Left renal cortex interstitium (tissue), 4 donors: ENCODE measurements at regions not wholly inside any gene's neighbourhood (a gene's known extent, or its start where the extent isn't known, plus 50 kb on each side); places are given as distances from the start of the nearest gene placed in this dataset.
"Not testable (repeated sequence)": the region's sequence is repeated elsewhere in the genome, so short reads cannot be mapped to it uniquely, and the experiment has no call there.

ENCODE experiments used
- DNase-seq, 4 donors: peaks; one replicate each; pipeline ENCODE4 v3.0.0-alpha.2; 2013; ENCODE audit warnings: low read depth in 4 of 4, low spot score in 2 of 4, missing footprints in 1 of 4

DNA sequence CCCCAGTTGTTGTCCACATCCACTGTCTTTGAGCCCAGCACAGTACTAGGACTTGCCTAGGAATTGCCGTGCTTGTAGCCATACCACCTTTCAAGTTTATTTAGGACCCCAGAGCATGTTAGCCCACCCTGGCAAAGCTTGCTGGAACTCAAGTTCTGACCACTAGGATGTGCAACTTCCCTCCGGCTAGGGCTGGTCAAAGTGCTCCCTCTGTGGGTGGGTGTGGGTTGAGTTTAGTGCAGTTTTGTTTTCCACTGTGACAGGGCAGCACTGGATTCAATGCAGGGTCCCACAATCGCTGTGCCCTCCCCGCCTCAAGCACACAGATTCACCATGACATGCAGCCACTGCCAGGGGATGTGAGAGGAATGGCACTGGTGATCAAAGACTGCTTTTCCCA, 96.0 kb downstream of the RASGEF1B start:
- no peak for DNase-seq

DNA sequence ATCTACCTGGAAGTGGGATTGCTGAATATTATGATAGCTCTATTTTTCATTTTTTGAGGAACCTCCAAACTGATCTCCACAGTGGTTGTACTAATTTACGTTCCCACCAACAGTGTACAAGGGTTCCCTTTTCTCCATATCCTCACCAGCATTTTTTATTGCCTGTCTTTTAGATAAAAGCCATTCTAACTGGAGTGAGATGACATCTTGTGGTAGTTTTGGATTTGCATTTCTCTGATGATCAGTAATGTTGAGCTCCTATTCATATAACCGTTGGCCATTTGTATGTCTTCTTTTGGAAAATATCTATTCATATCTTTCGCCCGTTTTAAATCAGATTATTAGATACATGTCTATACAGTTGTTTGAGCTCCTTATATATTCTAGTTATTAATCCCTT, 101.8 kb downstream of the RASGEF1B start:
- DNase-seq = no peak

- DNase-seq = no peak
These were observed 104.9 kb downstream of the RASGEF1B start for GRCh38 chr4:81366779-81367178.

DNA sequence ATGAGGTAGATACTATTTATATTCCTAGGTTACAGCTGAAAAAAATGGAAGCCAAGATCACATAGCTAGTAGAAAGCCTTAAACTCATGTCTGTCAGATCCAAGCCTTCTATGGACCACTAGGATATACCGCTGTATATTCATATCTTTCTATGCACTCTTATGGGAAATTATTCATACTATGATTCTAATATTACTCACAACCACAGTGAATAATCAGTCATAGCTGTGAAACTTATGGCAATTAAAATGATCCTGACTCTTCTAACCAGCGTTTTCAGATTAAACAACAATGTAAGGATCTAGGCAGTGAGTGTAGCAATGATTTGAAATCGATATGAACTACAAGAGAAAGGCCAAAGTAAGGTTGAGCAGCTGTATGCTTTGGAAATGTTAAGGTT, 111.0 kb downstream of the RASGEF1B start:
- DNase-seq = no peak

- no peak for DNase-seq
These were observed 112.5 kb downstream of the RASGEF1B start for GRCh38 chr4:81359207-81359606.

- no peak for DNase-seq
These were observed 113.6 kb downstream of the RASGEF1B start for GRCh38 chr4:81358154-81358553.

DNA sequence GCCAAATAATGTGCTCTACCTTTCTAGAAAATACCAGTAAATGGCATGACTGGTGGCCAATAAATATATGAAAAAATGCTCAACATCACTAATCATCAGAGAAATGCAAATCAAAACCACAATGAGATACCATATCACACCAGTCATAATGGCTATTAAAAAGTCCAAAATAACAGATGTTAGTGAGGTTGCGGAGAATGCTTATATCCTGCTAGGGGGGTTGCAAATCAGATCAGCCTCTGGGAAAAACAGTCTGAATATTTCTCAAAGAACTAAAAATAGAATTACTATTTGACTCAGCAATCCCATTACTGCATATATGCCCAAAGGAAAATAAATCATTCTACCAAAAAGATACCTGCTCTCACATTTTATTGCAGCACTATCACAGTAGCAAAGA, 115.1 kb downstream of the RASGEF1B start:
- DNase-seq = no peak

GRCh38 chr4:81355136-81355535, 116.6 kb downstream of the RASGEF1B start:
- no peak for DNase-seq

DNA sequence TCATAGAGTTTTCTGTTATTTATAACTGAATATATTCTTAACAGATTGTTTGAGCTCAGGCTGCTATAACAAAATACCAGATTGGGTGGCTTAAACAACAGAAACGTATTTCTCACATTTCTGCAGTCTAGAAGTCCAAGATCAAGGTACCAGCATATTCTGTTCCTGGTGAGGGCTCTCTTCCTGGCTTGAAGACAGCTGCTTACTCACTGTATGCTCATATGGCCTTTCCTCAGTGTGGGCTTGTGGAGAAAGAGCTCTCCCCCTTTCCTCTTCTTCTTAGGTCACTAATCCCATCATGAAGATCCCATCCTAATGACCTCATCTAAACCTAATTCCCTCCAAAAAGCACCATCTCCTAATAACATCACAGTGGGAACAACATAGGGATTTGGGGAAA, 117.8 kb downstream of the RASGEF1B start:
- DNase-seq = no peak

- DNase-seq = peak in 2 of 4 donors; percentile 13 to 53
These were observed 119.3 kb downstream of the RASGEF1B start for GRCh38 chr4:81352446-81352835.

GRCh38 chr4:81351654-81352445, 119.9 kb downstream of the RASGEF1B start:
- DNase-seq = peak; percentile 65 to 82 (median 68)

- no peak for DNase-seq
These were observed 121.7 kb downstream of the RASGEF1B start for GRCh38 chr4:81350040-81350439.

DNA sequence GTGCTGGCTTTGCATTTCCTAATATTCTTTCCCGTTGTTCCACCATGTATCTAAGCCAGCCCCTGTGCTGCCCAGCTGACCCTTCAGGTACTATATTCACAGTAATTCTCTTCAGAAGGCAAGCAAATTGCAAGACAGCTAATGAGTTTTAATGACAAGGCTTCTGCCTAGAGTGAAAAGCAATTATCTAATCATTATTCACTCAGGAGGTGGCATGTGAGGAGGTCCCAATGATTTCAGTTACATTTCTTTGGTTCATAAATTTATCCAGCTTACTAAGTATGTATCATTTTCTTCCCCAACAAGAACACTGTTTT, 123.0 kb downstream of the RASGEF1B start:
- no peak for DNase-seq

DNA sequence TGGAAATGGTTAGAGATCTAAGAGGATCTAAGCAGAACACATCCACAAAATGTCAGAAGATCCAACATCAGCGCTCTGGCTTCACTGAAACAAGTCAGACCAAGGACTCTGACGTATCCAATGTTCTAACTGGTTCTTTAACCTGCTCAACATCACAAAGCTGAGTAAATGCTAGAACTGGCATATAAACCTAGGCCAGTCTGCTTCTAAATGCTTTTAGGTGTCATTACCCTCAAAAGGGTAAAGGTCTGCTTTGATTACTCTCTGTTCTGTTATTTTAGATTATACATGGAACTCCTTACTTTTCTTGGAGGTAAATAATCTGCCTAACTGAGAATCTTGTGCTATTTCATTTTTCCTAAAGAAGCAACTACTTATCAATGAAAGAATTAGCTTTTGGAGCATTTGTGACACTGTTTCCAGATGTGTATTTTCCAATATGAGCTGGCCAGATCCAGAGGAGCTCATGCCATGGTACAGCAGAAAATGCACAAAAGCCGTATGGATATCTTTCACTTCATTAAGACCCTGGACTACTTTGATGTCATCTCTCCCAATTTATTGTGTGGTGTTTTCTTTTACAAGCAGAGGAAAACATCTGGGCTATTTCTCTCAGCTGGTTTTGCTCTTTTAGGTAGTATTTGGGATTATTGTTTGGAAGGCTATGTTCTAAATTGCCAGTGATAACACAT, 123.5 kb downstream of the RASGEF1B start:
- no peak for DNase-seq

DNA sequence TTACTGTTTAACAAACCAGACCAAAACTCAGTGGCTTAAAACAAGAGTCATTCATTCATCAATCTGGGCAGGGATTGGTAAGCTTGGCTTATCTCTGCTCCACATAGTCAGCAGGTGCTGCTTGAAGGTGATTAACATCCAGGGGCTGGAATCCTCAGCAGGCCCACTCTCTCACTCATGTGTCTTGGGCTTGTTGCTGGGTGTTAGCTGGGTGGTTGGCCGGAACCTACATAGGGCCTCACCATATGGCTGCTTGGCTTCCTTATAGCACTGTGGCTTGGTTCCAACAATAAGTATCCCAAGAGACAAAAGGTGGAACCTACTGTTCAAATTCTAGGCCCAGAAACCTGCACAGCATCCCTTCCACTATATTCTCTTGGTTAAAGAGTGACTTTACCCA, 125.0 kb downstream of the RASGEF1B start:
- no peak for DNase-seq

GRCh38 chr4:81343536-81343935, 128.2 kb downstream of the RASGEF1B start:
- no peak for DNase-seq

- DNase-seq = no peak
These were observed 128.0 kb upstream of the PRKG2 start for GRCh38 chr4:81343046-81343445.

GRCh38 chr4:81337211-81337610, 122.2 kb upstream of the PRKG2 start:
- DNase-seq = no peak

DNA sequence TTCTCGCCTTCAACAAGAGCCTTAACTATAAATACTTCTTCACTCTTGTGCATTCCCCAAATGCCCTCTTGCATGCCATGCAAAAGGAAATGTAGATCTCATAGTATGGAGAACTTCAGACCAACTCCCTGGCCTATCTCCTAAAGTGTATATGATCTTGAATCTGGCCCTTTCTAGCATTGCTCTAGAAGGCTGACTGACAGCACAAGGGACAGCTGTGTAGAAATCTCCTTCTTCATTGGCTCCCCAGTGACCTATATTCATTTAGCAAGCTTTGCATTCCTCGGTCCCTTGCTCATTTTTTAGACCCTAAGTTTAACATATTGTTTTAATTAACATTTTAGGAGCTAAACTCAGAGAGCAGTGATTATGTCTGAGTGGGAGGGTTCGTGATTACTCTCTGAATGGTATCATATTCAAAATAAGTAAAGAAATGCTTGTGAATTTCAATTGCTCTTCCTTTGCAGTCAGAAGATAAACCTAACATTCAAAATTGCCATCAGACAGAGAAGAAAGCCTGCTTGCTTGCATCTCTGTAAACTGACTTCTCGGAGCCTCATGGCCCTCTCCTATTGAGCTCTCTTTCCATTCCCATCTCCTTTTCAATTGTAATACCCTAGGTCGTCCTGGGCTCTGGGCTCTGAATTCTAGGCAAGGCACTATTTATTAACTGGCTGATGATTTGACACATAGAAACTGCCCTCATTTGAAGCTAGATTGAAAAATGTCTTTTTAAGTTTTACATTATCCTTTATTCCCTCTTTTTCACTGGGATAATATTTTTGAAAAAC, 120.3 kb upstream of the PRKG2 start:
- DNase-seq = no peak

DNA sequence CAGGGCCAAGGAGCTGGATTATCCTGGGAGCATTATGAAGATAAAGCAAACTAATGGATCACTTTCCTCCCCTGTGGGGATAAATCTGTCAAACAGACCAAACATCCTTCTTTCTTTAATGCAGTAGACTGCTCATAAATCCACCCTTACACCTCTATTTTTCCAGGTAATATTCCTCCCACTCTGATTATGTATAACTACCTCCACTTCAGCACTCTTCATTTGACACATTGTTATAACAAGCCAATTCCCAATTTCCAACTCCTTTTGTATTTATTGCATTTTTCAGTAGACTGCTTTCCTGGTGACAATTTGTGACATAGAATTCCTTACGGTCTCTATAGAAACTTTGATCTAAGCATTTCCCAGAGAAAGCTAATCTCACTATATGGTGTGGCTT, 115.0 kb upstream of the PRKG2 start:
- DNase-seq = no peak

- DNase-seq = no peak
These were observed 111.6 kb upstream of the PRKG2 start for GRCh38 chr4:81326581-81326980.

- DNase-seq = not testable (repeated sequence)
These were observed 109.6 kb upstream of the PRKG2 start for GRCh38 chr4:81324594-81324993.
